Keratinocyte (primary cell): ENCODE measurements at regions not wholly inside any gene's neighbourhood (a gene's known extent, or its start where the extent isn't known, plus 50 kb on each side); places are given as distances from the start of the nearest gene placed in this dataset.

Source experiments
- DNase-seq: peaks from one replicate; pipeline ENCODE4 v3.0.0-alpha.2; 2011; ENCODE audit warnings: low read depth, missing footprints, low spot score
- FAIRE-seq: peaks from 2 replicates; lab custom pipeline; 2011; peaks lifted over from hg19 to GRCh38; lab: Jason Lieb, UNC
- H2AFZ ChIP-seq: 2 replicates; pipeline ENCODE4 v1.6.0; 2012; ENCODE audit warnings: low read length, control low read depth, inconsistent platforms; ENCODE audit not compliant: control insufficient read depth
- H3K27ac ChIP-seq: 2 replicates; pipeline ENCODE4 v1.5.1; 2011; ENCODE audit warnings: low read length; ENCODE audit not compliant: control insufficient read depth, insufficient read depth
- H3K27me3 ChIP-seq: 3 replicates; pipeline ENCODE4 v1.6.0; 2011; ENCODE audit warnings: low read length; ENCODE audit not compliant: control insufficient read depth, insufficient read depth; ENCODE audit errors: extremely low read depth
- H3K36me3 ChIP-seq, 2 experiments: 2 replicates in 1 of 2; 3 replicates in 1 of 2; pipeline ENCODE4 v1.5.1; 2011; ENCODE audit warnings: low read length in 2 of 2, mild to moderate bottlenecking in 1 of 2; ENCODE audit not compliant: control insufficient read depth in 2 of 2, insufficient read depth in 2 of 2; ENCODE audit errors: extremely low read depth in 1 of 2
- H3K4me1 ChIP-seq: 3 replicates; pipeline ENCODE4 v1.5.1; 2011; ENCODE audit warnings: low read length; ENCODE audit not compliant: control insufficient read depth, insufficient read depth; ENCODE audit errors: extremely low read depth
- H3K4me2 ChIP-seq: 3 replicates; pipeline ENCODE4 v1.6.0; 2011; ENCODE audit warnings: low read depth, low read length; ENCODE audit not compliant: control insufficient read depth, insufficient read depth; ENCODE audit errors: extremely low read depth
- H3K4me3 ChIP-seq, 3 experiments: fragments of 200-600 bp in 1 of 3; sonication (generic) in 1 of 3; 2 replicates in 2 of 3; 3 replicates in 1 of 3; pipeline ENCODE4 v1.5.1; 2011 to 2016; ENCODE audit warnings: low read length in 3 of 3, mild to moderate bottlenecking in 3 of 3, control low read depth in 2 of 3, inconsistent platforms in 1 of 3, low read depth in 1 of 3, mixed read lengths in 1 of 3, mixed run types in 1 of 3, moderate library complexity in 1 of 3; ENCODE audit not compliant: control insufficient read depth in 2 of 3, insufficient read depth in 2 of 3; ENCODE audit errors: extremely low read depth in 1 of 3
- H3K79me2 ChIP-seq: 2 replicates; pipeline ENCODE4 v1.6.0; 2012; ENCODE audit warnings: low read length; ENCODE audit not compliant: control insufficient read depth, insufficient read depth
- H3K9ac ChIP-seq: 3 replicates; pipeline ENCODE4 v1.6.0; 2011; ENCODE audit warnings: low read length; ENCODE audit not compliant: control insufficient read depth, insufficient read depth; ENCODE audit errors: extremely low read depth
- H3K9me1 ChIP-seq: 3 replicates; pipeline ENCODE4 v1.6.0; 2011; ENCODE audit warnings: low read length; ENCODE audit not compliant: control insufficient read depth, insufficient read depth; ENCODE audit errors: extremely low read depth
- H3K9me3 ChIP-seq: 2 replicates; pipeline ENCODE4 v1.5.1; 2012; ENCODE audit warnings: low read depth, low read length; ENCODE audit not compliant: control insufficient read depth
- H4K20me1 ChIP-seq: 3 replicates; pipeline ENCODE4 v1.6.0; 2011; ENCODE audit warnings: low read length; ENCODE audit not compliant: control insufficient read depth, insufficient read depth; ENCODE audit errors: extremely low read depth
- EZH2 ChIP-seq: IDR thresholded peaks from one replicate; pipeline ENCODE4 v1.6.1; 2012; ENCODE audit warnings: inconsistent platforms, mild to moderate bottlenecking, low read length, moderate library complexity
- dilution Hi-C: fragments of 300-500 bp; cut with MboI; formaldehyde crosslinking; loops from one replicate; pipeline ENCODE4 v1.7.0; 2020; ENCODE audit warnings: low sequenced_read_pairs; ENCODE audit not compliant: extremely low pct_ligation_motif_present
- TF ChIP-seq, protein P1 (sequence below), 3 experiments: IDR thresholded peaks in 1 of 3; conservative IDR thresholded peaks in 1 of 3; optimal IDR thresholded peaks in 1 of 3; 2 replicates in 2 of 3; 3 replicates in 1 of 3; pipeline versions ENCODE3 to v1.5.1; 2011; ENCODE audit warnings: low read length in 3 of 3, mild to moderate bottlenecking in 3 of 3, moderate library complexity in 2 of 3, control low read depth in 1 of 3, inconsistent platforms in 1 of 3; ENCODE audit not compliant: insufficient read depth in 2 of 3; ENCODE audit errors: extremely low read depth in 1 of 3

DNA sequence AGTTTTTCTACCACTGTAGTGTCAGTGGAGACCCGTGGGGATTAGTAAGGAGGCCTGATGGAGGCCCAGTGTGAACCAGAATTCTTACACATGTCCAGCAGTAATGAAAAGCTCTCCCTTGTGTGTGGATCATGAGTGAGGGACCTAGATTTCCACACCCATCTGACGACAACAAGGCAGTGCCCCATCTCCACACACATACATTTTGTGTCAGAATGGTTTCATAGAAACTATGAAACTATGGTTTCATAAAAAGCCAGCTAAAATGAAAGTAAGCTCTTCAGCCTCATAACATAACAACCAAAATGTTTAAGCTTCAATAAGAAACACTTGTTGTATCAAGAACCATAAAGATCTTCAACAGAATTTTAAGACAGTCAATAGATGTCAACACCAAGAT lies 884.5 kb upstream of the ADGRL3 start:
- no peak overlapping the region for H3K27ac ChIP-seq
- H4K20me1 ChIP-seq: no peaks in the 10 kb centered on the region
- no peak for DNase-seq
- H3K4me2 ChIP-seq: no peak overlapping the region
- H3K4me1 ChIP-seq: no peaks in the 10 kb centered on the region
- no peak for FAIRE-seq
- no peaks in the 10 kb centered on the region for H3K9me3 ChIP-seq
- no peak overlapping the region for H3K9ac ChIP-seq
- H2AFZ ChIP-seq: no peak overlapping the region
- dilution Hi-C loops: no loop called here
- no peaks in the 10 kb centered on the region for H3K79me2 ChIP-seq
- TF ChIP-seq, protein P1, sequence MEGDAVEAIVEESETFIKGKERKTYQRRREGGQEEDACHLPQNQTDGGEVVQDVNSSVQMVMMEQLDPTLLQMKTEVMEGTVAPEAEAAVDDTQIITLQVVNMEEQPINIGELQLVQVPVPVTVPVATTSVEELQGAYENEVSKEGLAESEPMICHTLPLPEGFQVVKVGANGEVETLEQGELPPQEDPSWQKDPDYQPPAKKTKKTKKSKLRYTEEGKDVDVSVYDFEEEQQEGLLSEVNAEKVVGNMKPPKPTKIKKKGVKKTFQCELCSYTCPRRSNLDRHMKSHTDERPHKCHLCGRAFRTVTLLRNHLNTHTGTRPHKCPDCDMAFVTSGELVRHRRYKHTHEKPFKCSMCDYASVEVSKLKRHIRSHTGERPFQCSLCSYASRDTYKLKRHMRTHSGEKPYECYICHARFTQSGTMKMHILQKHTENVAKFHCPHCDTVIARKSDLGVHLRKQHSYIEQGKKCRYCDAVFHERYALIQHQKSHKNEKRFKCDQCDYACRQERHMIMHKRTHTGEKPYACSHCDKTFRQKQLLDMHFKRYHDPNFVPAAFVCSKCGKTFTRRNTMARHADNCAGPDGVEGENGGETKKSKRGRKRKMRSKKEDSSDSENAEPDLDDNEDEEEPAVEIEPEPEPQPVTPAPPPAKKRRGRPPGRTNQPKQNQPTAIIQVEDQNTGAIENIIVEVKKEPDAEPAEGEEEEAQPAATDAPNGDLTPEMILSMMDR (optimal IDR thresholded peaks at IDR 0.05 in 1 of 3, IDR thresholded peaks at IDR 0.05 in 1 of 3, conservative IDR thresholded peaks at IDR 0.05 in 1 of 3; ENCODE audit: extremely low read depth in 1 of 3, insufficient read depth in 2 of 3, low read length in 3 of 3): no peak
- no peak for TF ChIP-seq EZH2
- no peaks in the 10 kb centered on the region for H3K9me1 ChIP-seq
- no peaks in the 10 kb centered on the region for H3K36me3 ChIP-seq
- no peak overlapping the region for H3K4me3 ChIP-seq
- no peaks in the 10 kb centered on the region for H3K27me3 ChIP-seq

DNA sequence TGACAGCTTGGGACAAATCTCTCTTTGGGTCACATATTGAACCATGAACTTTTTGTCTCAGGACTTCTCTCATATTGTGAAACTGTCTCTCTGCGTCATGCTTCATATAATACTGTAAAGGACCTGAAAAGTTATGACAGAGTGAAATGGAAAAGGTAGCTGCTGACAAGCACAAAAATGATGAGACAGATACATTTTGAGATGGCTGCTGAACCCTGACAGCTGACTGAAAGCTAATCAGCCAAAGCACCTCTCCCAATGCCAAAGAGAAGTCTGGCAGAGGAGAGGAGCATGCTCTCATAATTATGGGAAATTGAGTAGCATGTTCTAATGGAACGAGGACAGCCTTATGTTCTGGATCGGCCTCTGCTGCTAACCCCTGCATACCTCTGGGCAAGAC lies 873.4 kb upstream of the ADGRL3 start:
- DNase-seq (no peak), FAIRE-seq (no peak)
- no peak overlapping the region for H3K4me3 ChIP-seq
- H3K9ac ChIP-seq: no peak overlapping the region
- no peaks in the 10 kb centered on the region for H3K36me3 ChIP-seq
- H3K27ac ChIP-seq: no peak overlapping the region
- H3K4me2 ChIP-seq: no peak overlapping the region
- no peaks in the 10 kb centered on the region for H3K9me3 ChIP-seq
- H2AFZ ChIP-seq: no peak overlapping the region
- no peaks in the 10 kb centered on the region for H3K9me1 ChIP-seq
- H3K79me2 ChIP-seq: no peaks in the 10 kb centered on the region
- TF ChIP-seq, protein P1 (optimal IDR thresholded peaks at IDR 0.05 in 1 of 3, IDR thresholded peaks at IDR 0.05 in 1 of 3, conservative IDR thresholded peaks at IDR 0.05 in 1 of 3; ENCODE audit: extremely low read depth in 1 of 3, insufficient read depth in 2 of 3, low read length in 3 of 3): no peak
- TF ChIP-seq EZH2: no peak
- no peaks in the 10 kb centered on the region for H3K4me1 ChIP-seq
- dilution Hi-C loops: no loop called here
- H4K20me1 ChIP-seq: no peaks in the 10 kb centered on the region
- no peaks in the 10 kb centered on the region for H3K27me3 ChIP-seq
